MCF 10A (cell line): ENCODE measurements at regions not wholly inside any gene's neighbourhood (a gene's known extent, or its start where the extent isn't known, plus 50 kb on each side); places are given as distances from the start of the nearest gene placed in this dataset.

Experiments
- BruUV-seq: library from RNA; stranded (reverse); fragments of 400-500 nt; replicated peaks from 2 replicates; lab custom pipeline; 2021; lab: Mats Ljungman, UMichigan
- CTCF ChIA-PET: fragments of 300-600 bp; sonication (Branson Sonifier 250); formaldehyde crosslinking; extraction: SDS; loops from one replicate; lab custom pipeline; 2021; ENCODE audit warnings: antibody characterized with exemption, inconsistent platforms; lab: Yijun Ruan, JAX
- POLR2A ChIA-PET: fragments of 300-600, 350-650 bp; sonication (Branson Sonifier 250); formaldehyde crosslinking; extraction: SDS; loops from one replicate; lab custom pipeline; 2020; ENCODE audit warnings: antibody characterized with exemption, inconsistent platforms; lab: Yijun Ruan, JAX
- DNase-seq: peaks from one replicate; pipeline ENCODE4 v3.0.0-alpha.2; 2018; ENCODE audit not compliant: unreplicated experiment
- H3K27ac Mint-ChIP-seq: one replicate; pipeline ENCODE4 v1.8.0; 2022; ENCODE audit warnings: mild to moderate bottlenecking, low read depth, mixed read lengths; ENCODE audit not compliant: unreplicated experiment
- H3K27me3 Mint-ChIP-seq: one replicate; pipeline ENCODE4 v1.8.0; 2022; ENCODE audit warnings: mixed read lengths; ENCODE audit not compliant: insufficient read depth, unreplicated experiment
- H3K36me3 Mint-ChIP-seq: one replicate; pipeline ENCODE4 v1.8.0; 2022; ENCODE audit warnings: mild to moderate bottlenecking, moderate library complexity, mixed read lengths; ENCODE audit not compliant: insufficient read depth, unreplicated experiment
- H3K4me1 Mint-ChIP-seq: one replicate; pipeline ENCODE4 v1.8.0; 2022; ENCODE audit warnings: mixed read lengths; ENCODE audit not compliant: insufficient read depth, unreplicated experiment
- H3K4me3 Mint-ChIP-seq: one replicate; pipeline ENCODE4 v1.8.0; 2022; ENCODE audit warnings: mild to moderate bottlenecking, moderate library complexity, mixed read lengths; ENCODE audit not compliant: unreplicated experiment
- H3K9me3 Mint-ChIP-seq: one replicate; pipeline ENCODE4 v1.8.0; 2022; ENCODE audit warnings: mixed read lengths; ENCODE audit not compliant: unreplicated experiment
- intact Hi-C: fragments of 100-400 bp; cut with micrococcal nuclease; formaldehyde crosslinking; loops from 2 replicates; pipeline ENCODE4 v1.14.1; 2022
- TF ChIP-seq, protein P1 (sequence below): fragments of 200-600 bp; IDR thresholded peaks from one replicate; pipeline ENCODE4 v1.8.0; 2022; ENCODE audit warnings: antibody characterized with exemption, mild to moderate bottlenecking; ENCODE audit not compliant: unreplicated experiment

DNA sequence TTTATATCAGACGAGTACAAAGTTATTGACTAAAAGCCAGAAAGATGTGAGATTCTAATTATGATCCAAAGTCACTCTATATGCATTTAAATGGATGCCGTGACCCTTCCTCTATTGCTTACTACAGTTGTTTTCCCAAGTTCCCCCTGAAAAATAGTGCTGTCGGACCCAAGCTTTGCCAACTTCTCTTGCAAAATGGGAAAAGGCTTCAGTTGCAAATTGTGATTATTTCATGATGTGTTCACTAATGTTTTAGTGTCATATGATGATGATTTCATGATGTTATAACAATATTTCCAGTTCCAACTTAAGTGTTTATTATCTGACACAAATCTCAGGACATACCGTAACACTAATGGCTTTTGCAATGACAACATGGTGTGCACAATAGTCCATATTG, 534.6 kb upstream of the ATP2B1 start:
- POLR2A ChIA-PET, result interaction anchor here (0.7 to 1.7 kb wide), 3 partner anchors 8 to 859 kb away, joined by 3 to 6 read pairs (median 3); no protein-coding TSS in a partner anchor
- Mint-ChIP-seq H3K27me3 (no peaks in the 10 kb centered on the region), H3K4me3 (no peak overlapping the region), H3K4me1 (no peaks in the 10 kb centered on the region), H3K27ac (no peak overlapping the region), H3K9me3 (no peaks in the 10 kb centered on the region), H3K36me3 (no peaks in the 10 kb centered on the region)
- CTCF ChIA-PET, result no interaction called here
- BruUV-seq, result no TSS peak
- DNase-seq, result no peak
- TF ChIP-seq, protein P1, sequence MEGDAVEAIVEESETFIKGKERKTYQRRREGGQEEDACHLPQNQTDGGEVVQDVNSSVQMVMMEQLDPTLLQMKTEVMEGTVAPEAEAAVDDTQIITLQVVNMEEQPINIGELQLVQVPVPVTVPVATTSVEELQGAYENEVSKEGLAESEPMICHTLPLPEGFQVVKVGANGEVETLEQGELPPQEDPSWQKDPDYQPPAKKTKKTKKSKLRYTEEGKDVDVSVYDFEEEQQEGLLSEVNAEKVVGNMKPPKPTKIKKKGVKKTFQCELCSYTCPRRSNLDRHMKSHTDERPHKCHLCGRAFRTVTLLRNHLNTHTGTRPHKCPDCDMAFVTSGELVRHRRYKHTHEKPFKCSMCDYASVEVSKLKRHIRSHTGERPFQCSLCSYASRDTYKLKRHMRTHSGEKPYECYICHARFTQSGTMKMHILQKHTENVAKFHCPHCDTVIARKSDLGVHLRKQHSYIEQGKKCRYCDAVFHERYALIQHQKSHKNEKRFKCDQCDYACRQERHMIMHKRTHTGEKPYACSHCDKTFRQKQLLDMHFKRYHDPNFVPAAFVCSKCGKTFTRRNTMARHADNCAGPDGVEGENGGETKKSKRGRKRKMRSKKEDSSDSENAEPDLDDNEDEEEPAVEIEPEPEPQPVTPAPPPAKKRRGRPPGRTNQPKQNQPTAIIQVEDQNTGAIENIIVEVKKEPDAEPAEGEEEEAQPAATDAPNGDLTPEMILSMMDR, result no peak
- intact Hi-C loops, result no loop called here

- Mint-ChIP-seq H3K9me3 (no peaks in the 10 kb centered on the region), H3K27ac (no peak overlapping the region), H3K36me3 (no peaks in the 10 kb centered on the region), H3K27me3 (no peaks in the 10 kb centered on the region), H3K4me1 (peaks cover 18% of the 10 kb centered on the region), H3K4me3 (no peak overlapping the region)
- ChIA-PET POLR2A (interaction anchor here (0.6 kb wide), 1 partner anchor 490 kb away, joined by 3 read pairs; no protein-coding TSS in a partner anchor), CTCF (interaction anchor here (1.1 kb wide), 1 partner anchor 20 kb away, joined by 3 read pairs; no protein-coding TSS in a partner anchor)
- intact Hi-C loops, result no loop called here
- no TSS peak for BruUV-seq
- TF ChIP-seq, protein P1, result no peak
- no peak for DNase-seq
These were observed 531.2 kb upstream of the ATP2B1 start for GRCh38 chr12:90239732-90240260.

DNA sequence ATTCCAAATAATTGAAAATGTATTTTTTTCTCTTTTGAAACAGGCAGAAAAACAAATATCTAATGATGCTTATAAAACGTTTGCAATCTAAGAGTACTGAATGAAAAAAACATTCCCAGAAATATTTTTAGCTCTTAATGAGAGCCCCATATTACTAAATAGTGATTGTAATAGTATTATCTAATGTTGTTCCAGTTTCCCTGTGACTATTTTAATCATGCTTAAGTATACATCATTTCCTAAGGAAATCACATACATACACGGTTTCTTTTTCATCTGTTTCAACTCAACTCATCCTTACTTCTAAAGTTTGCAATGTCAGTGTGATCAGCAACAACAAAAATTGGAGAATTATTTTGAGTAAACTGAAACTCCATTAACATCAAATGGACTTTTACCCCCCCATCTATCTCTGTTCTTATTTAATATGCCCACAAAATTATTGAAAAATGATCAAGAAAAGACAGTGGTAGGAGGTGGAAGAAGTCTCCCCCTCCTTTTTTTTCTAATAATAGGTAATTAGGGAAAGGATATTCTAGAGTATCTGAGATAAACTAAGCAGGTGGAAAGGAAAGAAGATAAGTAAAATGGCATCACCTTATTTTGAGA, 530.1 kb upstream of the ATP2B1 start:
- ChIA-PET POLR2A (interaction anchor here (0.6 kb wide), 1 partner anchor 489 kb away, joined by 3 read pairs; no protein-coding TSS in a partner anchor), CTCF (interaction anchor here (1.1 kb wide), 1 partner anchor 21 kb away, joined by 3 read pairs; no protein-coding TSS in a partner anchor)
- intact Hi-C loops, result no loop called here
- no peak for DNase-seq
- Mint-ChIP-seq H3K4me1 (peaks cover 26% of the 10 kb centered on the region), H3K36me3 (no peaks in the 10 kb centered on the region), H3K27ac (no peak overlapping the region), H3K4me3 (no peak overlapping the region), H3K27me3 (no peaks in the 10 kb centered on the region), H3K9me3 (no peaks in the 10 kb centered on the region)
- TF ChIP-seq, protein P1, result no peak
- no TSS peak for BruUV-seq

- Mint-ChIP-seq H3K4me3 (no peak overlapping the region), H3K4me1 (peaks cover 34% of the 10 kb centered on the region), H3K27me3 (no peaks in the 10 kb centered on the region), H3K27ac (no peak overlapping the region), H3K9me3 (no peaks in the 10 kb centered on the region), H3K36me3 (no peaks in the 10 kb centered on the region)
- TF ChIP-seq, protein P1, result no peak
- no TSS peak for BruUV-seq
- ChIA-PET CTCF (no interaction called here), POLR2A (interaction anchor here (1.8 kb wide), 1 partner anchor 12 kb away, joined by 8 read pairs; no protein-coding TSS in a partner anchor)
- intact Hi-C loops, result no loop called here
- DNase-seq, result no peak
These were observed 529.2 kb upstream of the ATP2B1 start for GRCh38 chr12:90237841-90238240.
